Activated CD8-positive, alpha-beta T cell treated with anti-CD3 and anti-CD28 coated beads, Interleukin-2, amount 10 ng/mL, durations not matched to agents 7 days and 5 days (primary cell): ENCODE measurements at regions not wholly inside any gene's neighbourhood (a gene's known extent, or its start where the extent isn't known, plus 50 kb on each side); places are given as distances from the start of the nearest gene placed in this dataset.

Experiments
- ATAC-seq: fragments of 150-1000 bp; cut with Tn5 transposase; one replicate; pipeline ENCODE4 v1.10.0; 2021; ENCODE audit warnings: moderate library complexity
- CTCF ChIA-PET: fragments of 350-600 bp; sonication (Branson Sonifier 250); formaldehyde crosslinking; loops from one replicate; lab custom pipeline; 2021; ENCODE audit warnings: antibody characterized with exemption; lab: Charles Lee
- POLR2A ChIA-PET: fragments of 350-600 bp; sonication (Branson Sonifier 250); formaldehyde crosslinking; loops from one replicate; lab custom pipeline; 2021; ENCODE audit warnings: antibody characterized with exemption; lab: Charles Lee
- DNase-seq: peaks from one replicate; pipeline ENCODE4 v3.0.0-alpha.2; 2020
- H3K27ac Mint-ChIP-seq: one replicate; pipeline ENCODE4 v1.8.0; 2021; ENCODE audit warnings: mild to moderate bottlenecking, mixed read lengths
- H3K27me3 Mint-ChIP-seq: one replicate; pipeline ENCODE4 v1.8.0; 2021; ENCODE audit warnings: low read depth, mixed read lengths
- H3K36me3 Mint-ChIP-seq: one replicate; pipeline ENCODE4 v1.8.0; 2021; ENCODE audit warnings: low read depth, mixed read lengths
- H3K4me1 Mint-ChIP-seq: one replicate; pipeline ENCODE4 v1.8.0; 2021; ENCODE audit warnings: low read depth, mixed read lengths
- H3K4me3 Mint-ChIP-seq: one replicate; pipeline ENCODE4 v1.8.0; 2021; ENCODE audit warnings: mild to moderate bottlenecking, mixed read lengths
- H3K9me3 Mint-ChIP-seq: one replicate; pipeline ENCODE4 v1.8.0; 2022; ENCODE audit warnings: mixed read lengths; ENCODE audit not compliant: insufficient read depth

- H3K36me3 Mint-ChIP-seq: no peaks in the 10 kb centered on the region
- POLR2A ChIA-PET: no interaction called here
- H3K9me3 Mint-ChIP-seq: peaks cover 6% of the 10 kb centered on the region
- ATAC-seq (no peak), DNase-seq (no peak)
- CTCF ChIA-PET: no interaction called here
- no peaks in the 10 kb centered on the region for H3K4me1 Mint-ChIP-seq
- no peak overlapping the region for H3K27ac Mint-ChIP-seq
- H3K27me3 Mint-ChIP-seq: no peaks in the 10 kb centered on the region
- no peak overlapping the region for H3K4me3 Mint-ChIP-seq
Measured at GRCh38 chr3:76958861-76959260, 81.0 kb upstream of the ROBO2 start.

- H3K4me1 Mint-ChIP-seq: no peaks in the 10 kb centered on the region
- no peaks in the 10 kb centered on the region for H3K9me3 Mint-ChIP-seq
- H3K27me3 Mint-ChIP-seq: no peaks in the 10 kb centered on the region
- DNase-seq: no peak
- POLR2A ChIA-PET: no interaction called here
- no peak overlapping the region for H3K4me3 Mint-ChIP-seq
- H3K27ac Mint-ChIP-seq: no peak overlapping the region
- CTCF ChIA-PET: no interaction called here
- no peak for ATAC-seq
- no peaks in the 10 kb centered on the region for H3K36me3 Mint-ChIP-seq
Measured at GRCh38 chr3:76961284-76961683, 78.6 kb upstream of the ROBO2 start.

GRCh38 chr3:76965122-76965725 lies 74.7 kb upstream of the ROBO2 start:
- ChIA-PET CTCF (no interaction called here), POLR2A (no interaction called here)
- Mint-ChIP-seq H3K9me3 (no peaks in the 10 kb centered on the region), H3K27me3 (no peaks in the 10 kb centered on the region), H3K27ac (no peak overlapping the region), H3K36me3 (no peaks in the 10 kb centered on the region), H3K4me3 (no peak overlapping the region), H3K4me1 (no peaks in the 10 kb centered on the region)
- ATAC-seq (no peak), DNase-seq (no peak)

GRCh38 chr3:76969471-76969870 lies 70.4 kb upstream of the ROBO2 start:
- H3K36me3 Mint-ChIP-seq: no peaks in the 10 kb centered on the region
- ATAC-seq: no peak
- no peak for DNase-seq
- ChIA-PET POLR2A (no interaction called here), CTCF (no interaction called here)
- no peaks in the 10 kb centered on the region for H3K9me3 Mint-ChIP-seq
- no peak overlapping the region for H3K27ac Mint-ChIP-seq
- H3K27me3 Mint-ChIP-seq: no peaks in the 10 kb centered on the region
- no peak overlapping the region for H3K4me3 Mint-ChIP-seq
- no peaks in the 10 kb centered on the region for H3K4me1 Mint-ChIP-seq

GRCh38 chr3:76969996-76970615 lies 69.8 kb upstream of the ROBO2 start:
- no peak overlapping the region for H3K4me3 Mint-ChIP-seq
- ChIA-PET POLR2A (no interaction called here), CTCF (no interaction called here)
- H3K27ac Mint-ChIP-seq: no peak overlapping the region
- no peak for ATAC-seq
- H3K9me3 Mint-ChIP-seq: no peaks in the 10 kb centered on the region
- no peaks in the 10 kb centered on the region for H3K36me3 Mint-ChIP-seq
- no peak for DNase-seq
- H3K4me1 Mint-ChIP-seq: no peaks in the 10 kb centered on the region
- H3K27me3 Mint-ChIP-seq: no peaks in the 10 kb centered on the region

- POLR2A ChIA-PET: no interaction called here
- H3K4me3 Mint-ChIP-seq: no peak overlapping the region
- DNase-seq (no peak), ATAC-seq (no peak)
- H3K4me1 Mint-ChIP-seq: no peaks in the 10 kb centered on the region
- H3K27ac Mint-ChIP-seq: no peak overlapping the region
- peaks cover 5% of the 10 kb centered on the region for H3K9me3 Mint-ChIP-seq
- no peaks in the 10 kb centered on the region for H3K27me3 Mint-ChIP-seq
- no peaks in the 10 kb centered on the region for H3K36me3 Mint-ChIP-seq
- CTCF ChIA-PET: no interaction called here
Measured at GRCh38 chr3:76972624-76973296, 67.1 kb upstream of the ROBO2 start.

- Mint-ChIP-seq H3K9me3 (peaks cover 5% of the 10 kb centered on the region), H3K36me3 (no peaks in the 10 kb centered on the region), H3K27ac (no peak overlapping the region), H3K27me3 (no peaks in the 10 kb centered on the region), H3K4me3 (no peak overlapping the region), H3K4me1 (no peaks in the 10 kb centered on the region)
- POLR2A ChIA-PET: interaction anchor here (0.7 kb wide), 1 partner anchor 1575 kb away, joined by 4 read pairs; no protein-coding TSS in a partner anchor
- CTCF ChIA-PET: no interaction called here
- DNase-seq: no peak
- ATAC-seq: no peak
Measured at GRCh38 chr3:76976996-76977395, 62.9 kb upstream of the ROBO2 start.

GRCh38 chr3:76985645-76986044 lies 54.3 kb upstream of the ROBO2 start:
- DNase-seq: no peak
- H3K4me3 Mint-ChIP-seq: no peak overlapping the region
- no peak overlapping the region for H3K27ac Mint-ChIP-seq
- H3K4me1 Mint-ChIP-seq: no peaks in the 10 kb centered on the region
- POLR2A ChIA-PET: no interaction called here
- H3K27me3 Mint-ChIP-seq: no peaks in the 10 kb centered on the region
- H3K36me3 Mint-ChIP-seq: no peaks in the 10 kb centered on the region
- no peak for ATAC-seq
- CTCF ChIA-PET: no interaction called here
- H3K9me3 Mint-ChIP-seq: peaks cover 11% of the 10 kb centered on the region

GRCh38 chr3:76986876-76987474 lies 52.9 kb upstream of the ROBO2 start:
- H3K4me3 Mint-ChIP-seq: no peak overlapping the region
- ChIA-PET POLR2A (no interaction called here), CTCF (no interaction called here)
- no peaks in the 10 kb centered on the region for H3K27me3 Mint-ChIP-seq
- peaks cover 11% of the 10 kb centered on the region for H3K9me3 Mint-ChIP-seq
- H3K4me1 Mint-ChIP-seq: no peaks in the 10 kb centered on the region
- no peak overlapping the region for H3K27ac Mint-ChIP-seq
- no peak for DNase-seq
- no peaks in the 10 kb centered on the region for H3K36me3 Mint-ChIP-seq
- ATAC-seq: no peak
